ENCODE measurements at regions not wholly inside any gene's neighbourhood (a gene's known extent, or its start where the extent isn't known, plus 50 kb on each side); places are given as distances from the start of the nearest gene placed in this dataset.

- H3K4me1 ChIP-seq (ENCODE audit: control insufficient read depth, insufficient read depth, low read length) = no peaks in the 10 kb centered on the region
- FAIRE-seq = no peak
- ATAC-seq = no peak
- intact Hi-C loops (cut with micrococcal nuclease; ENCODE audit: unreplicated experiment) (no loop called here), in situ Hi-C loops (cut with MboI) (no loop called here)
- H3K27ac ChIP-seq (ENCODE audit: control insufficient read depth, insufficient read depth) = no peak overlapping the region
- SMC1A ChIA-PET (ENCODE audit: uncharacterized antibody, unreplicated experiment) = no interaction called here
- POLR2A ChIA-PET = no interaction called here
- H3K27me3 ChIP-seq (replicated peaks in 1 of 2; ENCODE audit: control insufficient read depth in 2 of 2, insufficient read depth in 2 of 2, low read length in 1 of 2) = no peaks in the 10 kb centered on the region
- no peaks in the 10 kb centered on the region for H3K9me3 ChIP-seq (replicated peaks; ENCODE audit: control insufficient read depth, insufficient read depth, low read length)
- no peaks in the 10 kb centered on the region for H3K79me2 ChIP-seq (ENCODE audit: control insufficient read depth, insufficient read depth, low read length)
- CTCF ChIA-PET = interaction anchor here (0.9 kb wide), 1 partner anchor 87 kb away, joined by 3 read pairs; no protein-coding TSS in a partner anchor
- no peaks in the 10 kb centered on the region for H4K20me1 ChIP-seq (ENCODE audit: control insufficient read depth, insufficient read depth)
- no peak overlapping the region for H3K9ac ChIP-seq (ENCODE audit: control insufficient read depth, insufficient read depth, low read length)
- DNase-seq (ENCODE audit: low read depth, low spot score) = no peak
- RAD21 ChIA-PET (ENCODE audit: unreplicated experiment) = no interaction called here
- no peak overlapping the region for H3K4me3 ChIP-seq
- H3K4me2 ChIP-seq (ENCODE audit: control insufficient read depth, insufficient read depth) = no peak overlapping the region
- TF ChIP-seq SMARCA5 (IDR thresholded peaks at IDR 0.05) (no peak), RBBP5 (conservative IDR thresholded peaks at IDR 0.05) (no peak), PKNOX1 (IDR thresholded peaks at IDR 0.05) (no peak), NR2C2 (IDR thresholded peaks at IDR 0.05; ENCODE audit: borderline replicate concordance, control insufficient read depth, insufficient read length, low read depth) (no peak), SMAD1 (IDR thresholded peaks at IDR 0.05; ENCODE audit: low read depth, partially characterized antibody) (no peak), CEBPB (IDR thresholded peaks at IDR 0.05; ENCODE audit: borderline replicate concordance in 1 of 2, low read depth in 2 of 2, low read length in 2 of 2) (no peak)
- TF ChIP-seq, protein P1, sequence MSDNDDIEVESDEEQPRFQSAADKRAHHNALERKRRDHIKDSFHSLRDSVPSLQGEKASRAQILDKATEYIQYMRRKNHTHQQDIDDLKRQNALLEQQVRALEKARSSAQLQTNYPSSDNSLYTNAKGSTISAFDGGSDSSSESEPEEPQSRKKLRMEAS (IDR thresholded peaks at IDR 0.05; ENCODE audit: low read depth, low read length) = no peak
- WGBS (ENCODE audit: insufficient coverage, insufficient replicate concordance, low lambda C conversion rate, missing lambda C conversion rate) = 0% methylated on average over 1 of the region's 4 CpGs
- H3K36me3 ChIP-seq (ENCODE audit: control insufficient read depth in 2 of 2, insufficient read depth in 2 of 2, low read length in 1 of 2) = no peaks in the 10 kb centered on the region
- no TSS peak for BruUV-seq (replicated peaks)
- no peak overlapping the region for H2AFZ ChIP-seq (ENCODE audit: control insufficient read depth, low read depth, low read length)
These were observed 121.8 kb downstream of the GLI2 start for GRCh38 chr2:120857422-120857821.

DNA sequence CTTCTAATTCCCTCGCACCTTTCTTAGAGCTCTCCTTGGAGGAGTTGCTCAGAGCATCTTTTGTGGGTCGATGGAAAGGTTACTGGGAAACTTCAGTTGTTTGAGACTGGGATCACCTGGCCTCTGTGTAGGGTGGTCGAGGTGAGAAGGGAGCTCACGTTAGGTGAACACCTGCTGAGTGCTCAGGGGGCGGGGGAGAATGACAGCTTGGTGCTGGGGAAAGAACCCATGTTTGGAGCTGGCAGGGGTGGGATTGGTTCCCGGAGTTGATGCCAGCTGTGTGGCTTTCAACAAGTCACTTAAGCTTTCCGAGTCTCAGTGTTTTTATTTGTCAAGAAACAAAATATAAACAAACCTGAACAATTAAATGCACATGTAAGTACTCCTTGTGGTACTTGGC lies 122.3 kb downstream of the GLI2 start:
- WGBS (ENCODE audit: insufficient coverage, insufficient replicate concordance, low lambda C conversion rate, missing lambda C conversion rate) = 8% methylated on average over 7 of the region's 7 CpGs
- Histone ChIP-seq H3K36me3 (ENCODE audit: control insufficient read depth in 2 of 2, insufficient read depth in 2 of 2, low read length in 1 of 2) (no peaks in the 10 kb centered on the region), H3K9me3 (replicated peaks; ENCODE audit: control insufficient read depth, insufficient read depth, low read length) (no peaks in the 10 kb centered on the region), H3K27ac (ENCODE audit: control insufficient read depth, insufficient read depth) (no peak overlapping the region), H3K9ac (ENCODE audit: control insufficient read depth, insufficient read depth, low read length) (no peak overlapping the region), H4K20me1 (ENCODE audit: control insufficient read depth, insufficient read depth) (no peaks in the 10 kb centered on the region), H3K4me3 (no peak overlapping the region), H3K4me2 (ENCODE audit: control insufficient read depth, insufficient read depth) (no peak overlapping the region), H3K27me3 (replicated peaks in 1 of 2; ENCODE audit: control insufficient read depth in 2 of 2, insufficient read depth in 2 of 2, low read length in 1 of 2) (no peaks in the 10 kb centered on the region), H3K79me2 (ENCODE audit: control insufficient read depth, insufficient read depth, low read length) (no peaks in the 10 kb centered on the region), H3K4me1 (ENCODE audit: control insufficient read depth, insufficient read depth, low read length) (no peaks in the 10 kb centered on the region), H2AFZ (ENCODE audit: control insufficient read depth, low read depth, low read length) (no peak overlapping the region)
- ChIA-PET RAD21 (ENCODE audit: unreplicated experiment) (no interaction called here), CTCF (interaction anchor here (0.9 kb wide), 1 partner anchor 86 kb away, joined by 3 read pairs; no protein-coding TSS in a partner anchor), SMC1A (ENCODE audit: uncharacterized antibody, unreplicated experiment) (no interaction called here), POLR2A (no interaction called here)
- DNase-seq (ENCODE audit: low read depth, low spot score) (no peak), ATAC-seq (no peak), FAIRE-seq (no peak)
- BruUV-seq (replicated peaks) = no TSS peak
- intact Hi-C loops (cut with micrococcal nuclease; ENCODE audit: unreplicated experiment) = no loop called here
- TF ChIP-seq KDM1A (IDR thresholded peaks at IDR 0.05; ENCODE audit: borderline replicate concordance) = no peak
- in situ Hi-C loops (cut with MboI) = no loop called here
